GM21529 (cell line): ENCODE measurements at regions not wholly inside any gene's neighbourhood (a gene's known extent, or its start where the extent isn't known, plus 50 kb on each side); places are given as distances from the start of the nearest gene placed in this dataset.

ENCODE experiments used
- ATAC-seq: cut with Tn5 transposase; IDR thresholded peaks from one replicate; pipeline ENCODE4 v1.9.1; 2021; ENCODE audit not compliant: unreplicated experiment

- ATAC-seq = no peak
Observed at GRCh38 chr2:220202066-220202465, 574.6 kb downstream of the SLC4A3 start.

DNA sequence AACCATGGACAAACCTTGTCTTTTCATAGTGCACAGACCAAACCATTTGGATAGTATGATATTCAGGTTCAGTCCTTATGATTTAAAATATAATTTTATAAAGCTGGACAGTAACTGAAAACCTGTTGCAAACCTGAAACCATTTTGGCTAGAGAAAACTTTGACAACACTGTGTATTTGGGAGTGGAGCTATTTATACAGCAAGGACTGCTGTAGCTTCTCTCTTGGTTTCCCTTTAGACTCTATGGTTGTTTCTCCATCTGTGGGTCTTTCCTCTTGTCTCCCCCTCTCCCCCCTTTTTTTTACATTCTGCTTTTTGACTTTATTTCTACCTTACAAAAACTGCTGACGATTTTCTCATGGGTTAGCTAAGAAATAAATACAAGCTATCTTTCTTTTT, 581.7 kb downstream of the SLC4A3 start:
- no peak for ATAC-seq

DNA sequence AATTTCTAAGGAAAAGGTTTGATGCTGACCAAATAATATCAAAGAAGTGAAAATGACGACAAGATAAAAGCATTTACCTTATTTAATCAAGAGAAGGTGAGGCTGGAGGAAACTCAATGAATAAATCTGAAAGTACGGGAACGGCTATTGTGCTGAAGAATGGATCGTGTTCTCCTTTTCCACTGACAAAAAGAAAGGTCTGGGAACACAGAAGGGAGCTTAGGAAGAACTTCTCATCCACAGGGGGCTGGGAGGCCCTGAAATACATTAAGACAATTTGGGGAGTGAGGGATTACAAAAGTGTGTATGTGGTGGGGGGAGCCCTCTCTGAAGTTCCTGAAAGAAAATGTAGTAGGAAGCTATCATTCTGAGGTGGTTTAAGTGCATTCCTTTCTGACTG, 582.3 kb downstream of the SLC4A3 start:
- no peak for ATAC-seq

GRCh38 chr2:220212296-220213080, 585.1 kb downstream of the SLC4A3 start:
- ATAC-seq = no peak

GRCh38 chr2:220215785-220216184, 588.4 kb downstream of the SLC4A3 start:
- no peak for ATAC-seq

DNA sequence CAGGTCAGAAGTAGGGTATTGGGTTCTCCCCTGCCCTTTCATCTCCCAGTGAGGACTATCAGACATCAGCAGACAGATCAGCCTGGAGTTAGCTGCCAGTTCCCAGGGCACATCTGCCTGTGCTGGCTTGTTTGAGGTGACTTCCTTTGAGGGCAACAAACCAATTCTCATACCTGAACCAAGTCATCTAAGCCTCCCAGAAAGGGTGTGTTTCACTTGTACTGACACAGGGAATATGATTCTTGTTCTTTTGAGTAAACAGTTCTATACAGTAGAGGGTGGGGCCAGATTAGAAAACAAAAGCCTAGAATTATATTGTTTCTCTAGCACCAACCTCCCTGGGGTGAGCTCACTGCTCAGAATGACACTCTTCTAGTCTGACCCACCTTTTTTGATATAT, 591.9 kb downstream of the SLC4A3 start:
- no peak for ATAC-seq

DNA sequence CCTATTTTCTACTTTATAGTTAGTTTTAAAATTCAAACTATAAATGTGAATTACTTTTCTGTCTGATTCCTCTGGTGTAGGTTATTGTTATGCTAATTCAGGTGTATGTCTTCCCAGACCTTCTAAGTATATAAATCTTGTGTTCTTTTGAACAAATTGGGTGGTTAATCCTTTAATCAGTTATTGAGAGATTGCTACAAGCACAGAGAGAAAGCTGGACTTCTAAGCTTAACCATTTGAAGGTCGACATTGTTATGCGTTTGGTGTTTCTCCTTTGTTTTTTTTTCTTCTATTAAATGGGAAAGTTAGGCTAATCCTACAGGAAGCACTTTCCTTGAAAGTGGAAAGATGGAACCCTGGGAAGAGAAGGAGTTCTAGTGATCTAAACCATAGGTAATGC, 592.6 kb downstream of the SLC4A3 start:
- no peak for ATAC-seq

GRCh38 chr2:220221992-220222391, 594.6 kb downstream of the SLC4A3 start:
- ATAC-seq = no peak

DNA sequence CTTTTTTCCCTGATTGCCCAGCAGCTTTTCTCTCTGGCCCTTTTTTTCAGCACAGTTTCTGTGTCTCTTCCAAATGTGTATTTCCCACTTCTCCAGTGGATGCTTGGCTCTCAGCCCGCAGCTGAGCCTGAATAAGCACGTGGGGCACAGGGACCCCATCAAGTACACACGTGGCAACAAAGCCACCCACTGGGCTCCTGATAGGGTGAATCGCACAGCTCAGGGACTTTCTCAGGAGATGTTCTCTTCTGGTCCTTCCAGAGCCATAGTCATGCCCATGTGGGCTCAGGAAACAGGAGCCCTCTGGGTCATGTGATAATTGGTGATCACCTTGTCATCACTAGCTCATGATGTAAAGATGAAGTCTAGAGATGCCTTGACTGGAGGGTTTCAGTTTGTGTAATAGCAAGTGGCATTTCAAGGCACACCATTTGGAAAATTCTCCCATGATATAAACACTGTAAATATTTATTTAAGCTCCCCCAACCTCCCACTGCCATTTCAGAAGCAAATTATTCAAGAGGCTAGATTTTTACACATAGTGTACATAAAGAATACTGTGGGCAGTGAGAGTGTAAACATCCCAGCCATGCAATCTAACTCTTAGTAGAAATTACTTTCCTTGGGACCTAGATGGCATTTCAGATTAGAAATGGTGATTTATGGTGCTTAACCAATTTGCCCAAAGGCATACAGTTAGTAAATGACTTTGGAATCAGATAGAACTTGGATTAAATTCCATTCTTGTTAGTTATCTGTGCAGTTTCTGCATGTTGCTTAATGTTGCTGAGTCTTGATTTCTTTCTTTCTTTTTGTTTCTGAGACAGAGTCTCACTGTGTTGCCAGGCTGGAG, 597.5 kb downstream of the SLC4A3 start:
- no peak for ATAC-seq

GRCh38 chr2:220226076-220226475, 598.6 kb downstream of the SLC4A3 start:
- ATAC-seq = no peak

DNA sequence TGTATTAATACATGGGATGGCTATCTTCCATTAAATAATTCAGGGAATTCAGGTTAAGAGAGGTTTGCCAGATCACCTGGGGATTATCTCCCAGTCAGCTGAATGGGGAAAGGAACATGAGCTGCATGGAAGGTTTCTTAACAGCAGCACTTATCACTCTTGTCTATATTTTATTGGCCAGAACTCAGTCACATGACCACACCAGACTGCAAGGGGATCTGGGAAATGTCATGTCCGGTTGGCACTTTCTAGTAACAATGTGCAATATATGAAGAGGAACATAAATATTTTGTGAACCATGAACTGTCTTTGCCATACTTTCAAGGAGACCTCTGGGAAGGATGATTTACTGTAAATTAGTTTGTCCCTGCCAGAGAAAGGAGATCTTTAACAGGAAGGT, 599.1 kb downstream of the SLC4A3 start:
- ATAC-seq = no peak

DNA sequence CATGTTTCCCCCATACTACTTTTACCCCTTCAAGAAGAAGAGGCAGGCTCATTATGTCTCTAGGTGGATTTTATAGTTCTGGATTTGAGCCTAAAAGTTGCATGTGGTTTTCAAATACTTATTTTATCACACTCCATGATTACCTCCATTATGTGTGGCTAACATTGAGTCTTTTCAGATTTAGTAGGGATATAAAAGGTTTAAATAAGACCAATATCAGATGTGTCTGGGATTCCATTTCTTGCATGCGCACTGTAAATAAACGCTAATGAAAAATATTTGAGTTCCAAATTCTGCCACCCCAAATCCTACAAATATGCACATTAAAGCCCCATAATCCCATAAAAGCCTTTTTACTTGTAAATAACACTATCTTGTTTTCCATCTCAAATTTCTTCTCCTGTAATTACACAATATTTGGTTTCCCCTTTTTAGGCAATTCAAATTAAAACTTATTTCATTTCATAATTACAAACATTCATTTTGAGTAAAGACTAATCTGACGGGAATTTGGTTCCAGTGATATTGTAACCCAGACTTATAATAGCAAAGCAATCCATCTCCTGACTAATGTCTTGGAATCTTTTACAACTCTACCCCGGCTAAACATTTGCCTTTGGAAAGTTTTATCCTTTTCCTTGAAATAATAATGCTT, 600.0 kb downstream of the SLC4A3 start:
- ATAC-seq = no peak

- no peak for ATAC-seq
Observed at GRCh38 chr2:220228310-220229006, 601.0 kb downstream of the SLC4A3 start.

GRCh38 chr2:220240641-220241040, 613.2 kb downstream of the SLC4A3 start:
- ATAC-seq = no peak

DNA sequence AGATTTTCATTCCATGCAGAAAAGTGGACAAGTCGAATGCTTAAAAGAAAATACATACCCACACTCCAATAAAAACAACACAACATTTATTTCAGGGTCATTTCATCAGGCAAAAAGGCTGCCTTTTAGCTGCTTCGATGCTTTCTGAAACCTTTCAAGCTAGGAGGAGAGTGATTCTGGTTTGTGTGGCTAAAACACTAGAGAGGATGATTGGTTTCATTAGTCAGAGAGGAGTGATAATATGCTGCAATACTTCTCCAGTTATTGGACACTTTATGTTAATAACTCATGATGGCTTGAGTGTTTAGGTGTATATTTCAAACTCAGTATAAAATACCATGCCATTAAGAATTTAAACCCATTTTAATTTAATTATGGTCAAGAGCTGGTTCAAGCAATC, 614.0 kb downstream of the SLC4A3 start:
- no peak for ATAC-seq

DNA sequence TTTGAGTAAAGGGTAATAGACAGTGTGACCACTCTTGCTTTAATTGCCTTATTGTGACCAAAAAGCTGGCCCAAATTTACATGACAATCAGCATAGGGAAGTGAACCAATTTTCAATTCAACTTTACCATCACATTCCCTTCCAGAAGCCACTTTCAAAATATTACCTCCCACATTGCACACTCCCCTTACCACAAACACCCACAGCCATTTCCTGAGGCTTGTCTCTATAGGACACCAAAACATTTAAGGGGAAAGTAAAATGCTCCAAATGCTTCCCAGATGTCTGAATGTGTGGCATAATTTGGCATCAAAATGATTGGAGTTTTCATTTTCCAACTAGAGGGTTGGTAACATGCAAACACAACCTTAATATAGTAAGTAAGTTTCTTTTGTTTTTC, 616.1 kb downstream of the SLC4A3 start:
- ATAC-seq = no peak

DNA sequence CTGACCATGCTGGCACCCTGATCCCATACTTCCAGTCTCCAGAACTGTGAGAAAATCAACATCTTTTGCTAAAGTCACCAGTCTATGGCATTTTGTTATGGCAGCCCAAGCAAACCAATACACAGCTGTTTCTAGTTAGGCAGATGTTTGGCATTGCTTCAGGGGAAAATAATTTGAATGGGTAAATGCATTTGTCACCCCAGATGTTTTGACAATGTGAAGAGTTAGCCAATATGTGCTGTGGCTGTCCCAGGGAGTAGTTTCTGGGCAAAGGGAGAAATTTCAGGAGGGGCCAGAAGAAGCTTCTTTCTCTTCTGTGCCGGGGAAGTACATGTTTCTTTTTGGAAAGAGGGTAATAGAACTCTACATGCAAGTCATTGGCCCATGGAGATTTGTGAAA, 619.0 kb downstream of the SLC4A3 start:
- no peak for ATAC-seq

GRCh38 chr2:220247588-220248350, 620.3 kb downstream of the SLC4A3 start:
- no peak for ATAC-seq

DNA sequence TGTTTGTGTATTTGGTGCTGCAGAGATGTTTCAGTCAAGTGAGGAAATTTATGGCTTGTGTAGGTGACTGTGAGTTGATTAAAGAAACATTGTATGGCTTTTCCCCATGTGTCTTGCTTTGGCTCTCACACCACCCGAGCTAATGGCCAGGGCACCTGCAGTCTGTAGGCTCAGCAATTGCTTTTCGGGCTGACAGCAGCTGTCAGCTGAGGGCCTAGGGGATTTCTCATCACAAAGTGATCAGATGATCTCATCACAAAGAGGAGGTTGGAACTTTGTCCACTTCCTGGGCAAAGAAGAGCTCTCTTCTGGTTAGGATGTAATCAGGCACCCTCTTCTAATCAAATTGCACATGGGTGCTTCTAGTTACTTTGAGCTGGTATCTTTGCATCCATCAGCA, 632.2 kb downstream of the SLC4A3 start:
- no peak for ATAC-seq

DNA sequence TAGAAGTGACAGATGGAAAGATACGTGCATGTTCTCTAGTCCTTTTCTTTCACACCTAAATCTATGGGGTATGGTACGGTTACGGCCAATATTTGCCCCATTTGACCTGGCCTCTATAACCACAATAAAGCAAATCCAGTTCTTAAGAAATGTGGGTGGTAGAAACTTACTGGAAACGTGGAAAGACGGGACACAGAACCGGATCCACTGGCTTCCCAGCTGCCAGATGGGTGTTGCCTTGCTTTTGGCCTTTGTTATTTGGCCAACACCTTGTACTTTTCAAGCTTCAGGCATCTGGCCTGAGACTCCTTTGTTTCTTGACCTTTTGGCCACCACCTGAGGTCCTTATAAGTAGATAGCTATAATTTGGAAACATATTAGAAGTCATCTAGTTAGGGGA, 635.9 kb downstream of the SLC4A3 start:
- ATAC-seq = no peak
